ENCODE measurements at regions not wholly inside any gene's neighbourhood (a gene's known extent, or its start where the extent isn't known, plus 50 kb on each side); places are given as distances from the start of the nearest gene placed in this dataset.

DNA sequence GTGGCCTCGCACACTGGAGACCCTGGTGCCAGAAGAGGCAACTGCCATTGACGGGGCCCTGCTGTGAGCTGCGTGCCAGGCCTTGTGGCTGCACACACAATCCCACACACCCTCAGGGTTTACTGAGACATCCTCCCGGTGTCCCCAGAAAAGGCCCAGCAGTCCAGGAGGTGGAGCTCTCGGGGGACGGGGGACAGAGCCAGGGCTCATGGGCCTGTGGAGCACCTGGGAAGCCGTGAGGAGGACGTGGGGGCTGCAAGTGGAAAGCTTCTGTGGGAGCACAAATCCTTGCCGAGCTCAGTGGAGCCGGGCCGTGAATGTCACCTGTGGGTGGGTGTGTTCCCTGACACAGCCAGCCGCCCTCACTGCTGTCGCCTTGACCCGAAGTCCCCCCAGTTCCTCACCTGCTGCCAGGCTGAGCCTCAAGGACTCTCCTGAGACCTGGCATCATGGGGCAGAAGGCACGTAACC, 609.7 kb downstream of the TBC1D22A start:
- no TSS peak for BruUV-seq (replicated peaks)
- intact Hi-C loops (cut with micrococcal nuclease; ENCODE audit: unreplicated experiment) (no loop called here), in situ Hi-C loops (cut with HindIII; ENCODE audit: low pct_unique_long_range_greater_than_20kb, low sequenced_read_pairs) (no loop called here)
- Histone ChIP-seq H3K9me3 (ENCODE audit: control insufficient read depth, insufficient read depth, low read depth, low read length) (no peaks in the 10 kb centered on the region), H3K4me1 (ENCODE audit: control insufficient read depth, insufficient read depth, low read length) (no peaks in the 10 kb centered on the region), H3K27ac (ENCODE audit: low read length) (no peak overlapping the region), H3K36me3 (ENCODE audit: control insufficient read depth, insufficient read depth, low read length) (no peaks in the 10 kb centered on the region), H3K4me3 (ENCODE audit: low read depth in 2 of 2, low read length in 2 of 2) (no peak overlapping the region), H3K27me3 (ENCODE audit: control insufficient read depth, insufficient read depth, low read length) (no peaks in the 10 kb centered on the region)
- ATAC-seq (no peak), DNase-seq (ENCODE audit: low read depth, low spot score) (no peak)
- CTCF ChIA-PET, result no interaction called here
- POLR2A ChIA-PET, result no interaction called here
- no peak for TF ChIP-seq TCF7L2 (IDR thresholded peaks at IDR 0.05; ENCODE audit: low read depth, low read length)
- TF ChIP-seq, protein P1, sequence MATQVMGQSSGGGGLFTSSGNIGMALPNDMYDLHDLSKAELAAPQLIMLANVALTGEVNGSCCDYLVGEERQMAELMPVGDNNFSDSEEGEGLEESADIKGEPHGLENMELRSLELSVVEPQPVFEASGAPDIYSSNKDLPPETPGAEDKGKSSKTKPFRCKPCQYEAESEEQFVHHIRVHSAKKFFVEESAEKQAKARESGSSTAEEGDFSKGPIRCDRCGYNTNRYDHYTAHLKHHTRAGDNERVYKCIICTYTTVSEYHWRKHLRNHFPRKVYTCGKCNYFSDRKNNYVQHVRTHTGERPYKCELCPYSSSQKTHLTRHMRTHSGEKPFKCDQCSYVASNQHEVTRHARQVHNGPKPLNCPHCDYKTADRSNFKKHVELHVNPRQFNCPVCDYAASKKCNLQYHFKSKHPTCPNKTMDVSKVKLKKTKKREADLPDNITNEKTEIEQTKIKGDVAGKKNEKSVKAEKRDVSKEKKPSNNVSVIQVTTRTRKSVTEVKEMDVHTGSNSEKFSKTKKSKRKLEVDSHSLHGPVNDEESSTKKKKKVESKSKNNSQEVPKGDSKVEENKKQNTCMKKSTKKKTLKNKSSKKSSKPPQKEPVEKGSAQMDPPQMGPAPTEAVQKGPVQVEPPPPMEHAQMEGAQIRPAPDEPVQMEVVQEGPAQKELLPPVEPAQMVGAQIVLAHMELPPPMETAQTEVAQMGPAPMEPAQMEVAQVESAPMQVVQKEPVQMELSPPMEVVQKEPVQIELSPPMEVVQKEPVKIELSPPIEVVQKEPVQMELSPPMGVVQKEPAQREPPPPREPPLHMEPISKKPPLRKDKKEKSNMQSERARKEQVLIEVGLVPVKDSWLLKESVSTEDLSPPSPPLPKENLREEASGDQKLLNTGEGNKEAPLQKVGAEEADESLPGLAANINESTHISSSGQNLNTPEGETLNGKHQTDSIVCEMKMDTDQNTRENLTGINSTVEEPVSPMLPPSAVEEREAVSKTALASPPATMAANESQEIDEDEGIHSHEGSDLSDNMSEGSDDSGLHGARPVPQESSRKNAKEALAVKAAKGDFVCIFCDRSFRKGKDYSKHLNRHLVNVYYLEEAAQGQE (IDR thresholded peaks at IDR 0.05; ENCODE audit: insufficient read depth in 1 of 2, low read depth in 2 of 2, low read length in 1 of 2), result no peak
- no peak for TF ChIP-seq POLR2AphosphoS5 (IDR thresholded peaks at IDR 0.05; ENCODE audit: low read depth, low read length)
- no peak for TF ChIP-seq SIN3A (IDR thresholded peaks at IDR 0.05; ENCODE audit: borderline replicate concordance, insufficient read depth, low read depth, low read length)
- TF ChIP-seq, protein P2, sequence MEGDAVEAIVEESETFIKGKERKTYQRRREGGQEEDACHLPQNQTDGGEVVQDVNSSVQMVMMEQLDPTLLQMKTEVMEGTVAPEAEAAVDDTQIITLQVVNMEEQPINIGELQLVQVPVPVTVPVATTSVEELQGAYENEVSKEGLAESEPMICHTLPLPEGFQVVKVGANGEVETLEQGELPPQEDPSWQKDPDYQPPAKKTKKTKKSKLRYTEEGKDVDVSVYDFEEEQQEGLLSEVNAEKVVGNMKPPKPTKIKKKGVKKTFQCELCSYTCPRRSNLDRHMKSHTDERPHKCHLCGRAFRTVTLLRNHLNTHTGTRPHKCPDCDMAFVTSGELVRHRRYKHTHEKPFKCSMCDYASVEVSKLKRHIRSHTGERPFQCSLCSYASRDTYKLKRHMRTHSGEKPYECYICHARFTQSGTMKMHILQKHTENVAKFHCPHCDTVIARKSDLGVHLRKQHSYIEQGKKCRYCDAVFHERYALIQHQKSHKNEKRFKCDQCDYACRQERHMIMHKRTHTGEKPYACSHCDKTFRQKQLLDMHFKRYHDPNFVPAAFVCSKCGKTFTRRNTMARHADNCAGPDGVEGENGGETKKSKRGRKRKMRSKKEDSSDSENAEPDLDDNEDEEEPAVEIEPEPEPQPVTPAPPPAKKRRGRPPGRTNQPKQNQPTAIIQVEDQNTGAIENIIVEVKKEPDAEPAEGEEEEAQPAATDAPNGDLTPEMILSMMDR (IDR thresholded peaks at IDR 0.05), result no peak

DNA sequence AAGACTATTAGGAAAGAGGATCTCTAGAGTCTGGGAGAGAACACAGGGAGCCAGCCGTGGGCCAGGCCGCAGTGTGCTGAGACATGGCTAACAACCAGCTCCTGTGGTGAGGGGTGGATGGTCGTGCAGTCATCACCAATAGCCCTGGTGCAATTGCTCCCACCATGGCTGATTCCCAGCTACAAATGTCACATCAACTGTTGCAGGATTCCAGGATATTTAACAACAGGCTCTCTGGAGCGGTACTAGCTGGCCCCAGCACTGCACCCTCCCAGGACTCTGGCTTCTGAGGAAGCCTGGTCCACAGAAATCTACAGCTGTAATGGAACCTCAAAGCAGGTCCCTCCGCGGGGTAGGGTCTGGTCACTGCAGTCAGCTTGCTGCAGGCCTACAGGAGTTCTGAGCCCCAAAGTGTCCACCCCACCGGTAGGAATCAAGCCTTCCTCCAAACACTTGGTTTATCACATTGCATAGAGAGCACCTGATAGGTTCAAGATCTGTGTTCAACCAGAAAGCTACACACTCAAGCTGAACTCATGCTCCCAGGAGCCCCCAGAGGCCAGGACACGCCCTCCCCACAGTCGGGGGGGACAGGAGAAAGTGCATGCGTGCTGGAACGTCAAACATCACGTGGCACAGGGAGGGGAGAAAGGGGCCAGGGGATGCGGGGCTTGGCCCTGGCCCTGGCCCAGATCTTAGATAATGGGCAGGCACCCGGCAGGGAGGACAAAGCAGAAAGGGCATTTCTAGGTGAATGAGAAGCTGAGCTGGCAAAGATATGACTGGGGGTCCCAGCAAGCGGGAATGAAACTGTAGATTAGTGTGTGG, 609.0 kb downstream of the TBC1D22A start:
- Histone ChIP-seq H3K4me3 (ENCODE audit: low read depth in 2 of 2, low read length in 2 of 2) (no peak overlapping the region), H3K27ac (ENCODE audit: low read length) (no peak overlapping the region), H3K9me3 (ENCODE audit: control insufficient read depth, insufficient read depth, low read depth, low read length) (no peaks in the 10 kb centered on the region), H3K27me3 (ENCODE audit: control insufficient read depth, insufficient read depth, low read length) (no peaks in the 10 kb centered on the region), H3K4me1 (ENCODE audit: control insufficient read depth, insufficient read depth, low read length) (no peaks in the 10 kb centered on the region), H3K36me3 (ENCODE audit: control insufficient read depth, insufficient read depth, low read length) (no peaks in the 10 kb centered on the region)
- intact Hi-C loops (cut with micrococcal nuclease; ENCODE audit: unreplicated experiment), result no loop called here
- BruUV-seq (replicated peaks), result no TSS peak
- in situ Hi-C loops (cut with HindIII; ENCODE audit: low pct_unique_long_range_greater_than_20kb, low sequenced_read_pairs), result no loop called here
- ChIA-PET POLR2A (no interaction called here), CTCF (no interaction called here)
- no peak for ATAC-seq
- TF ChIP-seq, protein P2 (IDR thresholded peaks at IDR 0.05), result no peak
- TF ChIP-seq POLR2AphosphoS5 (IDR thresholded peaks at IDR 0.05; ENCODE audit: low read depth, low read length) (no peak), SIN3A (IDR thresholded peaks at IDR 0.05; ENCODE audit: borderline replicate concordance, insufficient read depth, low read depth, low read length) (no peak), TCF7L2 (IDR thresholded peaks at IDR 0.05; ENCODE audit: low read depth, low read length) (no peak)
- TF ChIP-seq, protein P1 (IDR thresholded peaks at IDR 0.05; ENCODE audit: insufficient read depth in 1 of 2, low read depth in 2 of 2, low read length in 1 of 2), result no peak
- no peak for DNase-seq (ENCODE audit: low read depth, low spot score)

Measured in Panc1 (cell line).